GM19324 (cell line): ENCODE measurements at regions not wholly inside any gene's neighbourhood (a gene's known extent, or its start where the extent isn't known, plus 50 kb on each side); places are given as distances from the start of the nearest gene placed in this dataset.

ENCODE experiments used
- ATAC-seq: cut with Tn5 transposase; IDR thresholded peaks from one replicate; pipeline ENCODE4 v1.9.1; 2021; ENCODE audit warnings: mild to moderate bottlenecking, moderate library complexity; ENCODE audit not compliant: unreplicated experiment, low FRiP score

DNA sequence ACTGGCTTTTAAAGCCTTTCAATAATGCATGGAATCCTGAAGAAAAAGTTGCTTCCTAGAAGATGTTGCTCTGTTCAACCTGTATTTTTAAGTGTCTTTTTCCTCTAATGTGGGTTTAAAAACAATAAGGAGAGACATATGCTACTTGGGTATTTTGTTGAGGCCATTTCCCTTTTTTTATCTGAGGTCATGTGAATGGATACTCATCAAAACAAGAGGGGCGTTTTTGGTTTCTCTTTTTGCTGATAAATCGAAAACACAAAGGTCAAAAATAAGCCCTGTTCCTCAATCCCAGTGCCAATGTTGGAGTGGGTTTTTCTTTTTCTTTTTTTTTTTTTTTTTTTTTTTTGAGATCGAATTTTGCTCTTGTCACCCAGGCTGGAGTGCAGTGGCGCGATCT is 468.0 kb upstream of the RBFOX1 start:
- no peak for ATAC-seq

DNA sequence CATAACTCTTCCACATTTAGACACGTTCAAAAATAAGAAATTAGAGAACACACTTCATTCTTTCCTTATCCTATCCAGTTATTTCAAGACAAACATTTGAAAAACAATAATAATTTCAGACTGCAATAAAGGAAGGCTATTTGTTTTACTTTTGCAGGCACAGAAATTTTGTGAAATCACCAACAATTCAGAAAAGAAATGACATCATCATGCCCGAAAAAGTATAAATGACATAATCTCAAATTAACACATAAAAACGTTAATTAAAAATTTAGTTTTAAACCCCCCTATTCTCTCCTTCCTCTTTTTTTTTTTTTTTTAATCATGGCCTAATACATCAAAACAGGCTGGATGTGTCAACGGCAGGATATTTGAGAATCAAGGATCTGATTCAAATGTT is 468.4 kb upstream of the RBFOX1 start:
- ATAC-seq: no peak

DNA sequence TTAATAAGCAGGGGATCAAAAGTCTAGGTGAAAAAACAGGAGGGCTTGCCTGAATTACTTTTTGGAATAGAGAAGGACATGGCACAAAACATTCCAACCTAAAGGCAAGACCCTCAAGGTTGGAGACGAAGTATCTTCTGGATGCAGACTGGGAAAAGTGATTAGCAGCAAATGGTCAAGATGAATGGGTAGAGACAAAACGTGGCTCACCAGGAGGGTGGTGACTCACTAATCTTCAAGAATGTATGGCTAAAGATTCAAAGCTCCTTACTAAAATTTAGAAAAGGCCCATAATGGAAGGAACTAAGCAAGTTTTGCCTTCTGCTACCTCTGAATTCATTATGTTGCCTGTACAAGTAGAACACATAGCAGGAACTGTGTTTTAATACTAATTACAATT is 469.5 kb upstream of the RBFOX1 start:
- no peak for ATAC-seq

DNA sequence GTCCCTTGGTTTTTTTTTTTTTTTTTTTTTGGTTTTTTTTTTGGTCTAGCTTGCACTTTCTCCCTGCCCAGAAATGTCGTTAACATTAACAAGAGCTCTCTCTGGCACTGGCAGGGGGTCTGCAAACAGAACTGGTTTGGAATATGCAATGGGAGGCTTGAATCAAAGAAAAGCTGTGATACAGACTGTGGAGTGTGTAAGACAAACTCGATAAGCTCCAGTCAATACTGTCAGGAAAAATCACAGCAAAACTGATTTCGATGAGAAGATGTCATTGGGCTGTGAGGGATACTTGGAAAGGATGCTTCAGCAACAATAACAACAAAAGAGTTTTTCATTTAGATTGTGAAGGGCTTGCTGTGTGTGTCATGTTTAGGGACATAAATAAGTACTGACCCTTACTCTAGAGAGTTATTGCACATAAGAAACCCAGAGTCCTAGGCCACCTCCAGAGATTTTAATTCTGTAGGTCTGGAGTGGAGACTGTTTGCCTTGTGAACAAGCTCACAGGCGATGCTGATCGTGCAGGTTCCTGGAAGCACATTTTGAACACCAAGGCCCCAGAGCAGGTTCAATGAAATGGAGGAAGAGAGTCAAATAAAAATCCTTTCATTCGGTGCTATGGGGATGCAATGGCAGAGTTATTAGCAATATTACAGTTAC is 470.7 kb upstream of the RBFOX1 start:
- no peak for ATAC-seq

DNA sequence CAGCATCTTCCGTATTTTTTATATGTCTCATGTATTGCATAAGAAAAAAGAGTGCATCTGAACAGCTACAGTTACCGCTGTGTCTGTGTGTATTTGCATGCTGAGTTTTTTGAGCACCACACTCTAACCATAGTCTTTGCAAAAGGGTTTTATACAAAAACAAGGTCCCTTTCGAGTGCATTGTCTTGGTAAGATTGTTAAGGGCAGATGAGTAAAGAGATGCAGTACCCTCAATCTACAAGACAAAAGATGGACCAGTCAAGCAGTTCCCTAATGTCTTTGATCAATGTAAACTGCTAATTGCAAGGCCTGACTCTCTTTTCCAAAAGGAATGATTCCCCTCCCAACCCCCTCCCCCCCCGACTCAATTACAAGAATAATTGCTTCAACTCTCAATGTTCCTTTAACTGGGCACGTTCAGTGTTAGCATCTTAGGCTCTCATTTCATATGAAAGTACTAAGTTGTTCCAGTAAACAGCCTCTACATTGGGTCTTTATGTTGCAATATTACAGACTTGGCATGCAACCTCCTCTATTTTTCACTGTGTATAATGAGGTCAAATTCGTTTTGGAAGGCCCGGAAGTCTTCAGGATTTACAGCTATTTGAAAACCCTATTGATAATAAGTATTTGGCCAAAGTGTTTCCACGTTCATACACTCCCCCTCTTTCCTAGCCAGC is 471.4 kb upstream of the RBFOX1 start:
- no peak for ATAC-seq

- ATAC-seq: no peak
Observed at GRCh38 chr16:6857575-6857974, 475.1 kb upstream of the RBFOX1 start.

DNA sequence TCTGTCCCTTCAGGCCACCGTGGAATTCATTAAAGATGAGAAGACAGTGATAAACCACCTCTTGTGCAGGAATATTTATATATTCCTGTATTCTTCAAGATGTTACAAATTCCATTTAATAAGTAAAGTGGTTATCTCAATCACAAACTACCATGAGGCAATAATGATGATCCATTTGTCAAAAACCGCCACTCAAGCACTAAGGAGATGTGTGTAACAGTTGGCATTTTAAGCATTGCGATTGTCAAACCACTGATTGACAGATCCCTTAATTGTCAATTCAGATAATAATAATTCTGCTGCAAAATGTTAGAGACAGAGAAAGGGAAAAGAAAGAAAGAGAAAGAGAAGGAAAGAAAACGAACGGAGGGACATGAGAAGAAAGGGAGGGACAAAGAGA is 476.1 kb upstream of the RBFOX1 start:
- ATAC-seq: no peak

DNA sequence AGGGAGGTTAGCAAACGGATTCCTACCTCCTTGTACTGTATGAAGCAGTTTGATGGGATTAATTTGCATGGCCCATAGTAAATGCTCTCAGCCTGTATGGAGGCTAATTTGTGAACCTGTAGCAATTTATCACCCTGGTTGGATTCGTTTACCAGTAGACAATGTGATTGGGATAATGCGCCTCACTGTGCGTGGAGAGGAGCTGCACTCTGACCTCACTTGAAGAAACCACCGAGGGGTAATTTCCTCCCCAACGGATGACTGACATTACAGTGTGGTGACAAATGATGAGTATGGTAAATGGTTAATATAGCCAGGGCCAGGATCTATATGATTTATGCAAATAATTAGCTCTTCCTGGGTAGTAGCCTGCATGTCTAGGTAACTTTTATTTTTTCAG is 479.1 kb upstream of the RBFOX1 start:
- ATAC-seq: no peak

GRCh38 chr16:6852643-6853225 is 479.9 kb upstream of the RBFOX1 start:
- ATAC-seq: no peak

- ATAC-seq: no peak
Observed at GRCh38 chr16:6846452-6846851, 486.2 kb upstream of the RBFOX1 start.

- no peak for ATAC-seq
Observed at GRCh38 chr16:6841392-6841791, 491.3 kb upstream of the RBFOX1 start.

- ATAC-seq: no peak
Observed at GRCh38 chr16:6837722-6838121, 494.9 kb upstream of the RBFOX1 start.

DNA sequence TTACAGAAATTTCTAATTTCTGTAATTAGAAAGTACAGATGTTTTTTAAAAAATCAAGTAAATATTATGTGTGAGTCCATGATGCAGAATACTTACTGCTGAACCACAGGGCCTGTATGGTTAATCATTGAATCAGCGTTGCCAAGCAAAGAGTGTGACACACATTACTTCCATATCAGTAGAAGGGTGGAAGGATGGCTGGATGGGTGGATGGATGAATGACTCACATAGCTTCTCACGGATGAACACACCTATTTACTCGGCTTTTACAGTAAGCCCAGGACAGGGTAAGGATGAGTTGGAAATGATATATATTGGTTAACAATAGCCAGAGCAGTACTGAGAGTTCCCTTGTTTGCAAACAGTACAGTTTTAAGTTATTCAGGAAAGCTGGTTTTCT is 495.9 kb upstream of the RBFOX1 start:
- no peak for ATAC-seq

- ATAC-seq: no peak
Observed at GRCh38 chr16:6835941-6836340, 496.7 kb upstream of the RBFOX1 start.

- ATAC-seq: no peak
Observed at GRCh38 chr16:6835516-6835915, 497.1 kb upstream of the RBFOX1 start.

DNA sequence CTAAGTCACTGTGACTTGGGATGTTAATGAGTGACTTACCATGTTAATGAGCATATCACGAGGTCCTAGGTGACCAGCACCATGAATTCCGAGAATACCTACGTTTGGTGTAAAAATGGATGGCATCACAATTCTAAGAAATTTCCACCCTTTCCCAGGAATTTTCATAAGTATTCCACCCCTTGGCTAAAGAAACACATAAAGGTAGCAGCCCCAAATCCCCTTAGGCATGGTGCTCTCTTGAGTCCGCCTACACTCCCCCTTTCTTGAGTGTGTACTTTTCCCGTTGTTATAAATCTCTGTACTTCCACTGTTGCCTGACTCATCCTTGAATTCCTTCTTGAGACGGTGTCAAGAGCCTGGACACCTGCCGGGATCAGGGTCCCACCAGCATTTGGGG is 504.0 kb upstream of the RBFOX1 start:
- no peak for ATAC-seq

- ATAC-seq: no peak
Observed at GRCh38 chr16:6827931-6828330, 504.7 kb upstream of the RBFOX1 start.

GRCh38 chr16:6827267-6827666 is 505.4 kb upstream of the RBFOX1 start:
- ATAC-seq: no peak

- ATAC-seq: no peak
Observed at GRCh38 chr16:6822041-6822440, 510.6 kb upstream of the RBFOX1 start.

DNA sequence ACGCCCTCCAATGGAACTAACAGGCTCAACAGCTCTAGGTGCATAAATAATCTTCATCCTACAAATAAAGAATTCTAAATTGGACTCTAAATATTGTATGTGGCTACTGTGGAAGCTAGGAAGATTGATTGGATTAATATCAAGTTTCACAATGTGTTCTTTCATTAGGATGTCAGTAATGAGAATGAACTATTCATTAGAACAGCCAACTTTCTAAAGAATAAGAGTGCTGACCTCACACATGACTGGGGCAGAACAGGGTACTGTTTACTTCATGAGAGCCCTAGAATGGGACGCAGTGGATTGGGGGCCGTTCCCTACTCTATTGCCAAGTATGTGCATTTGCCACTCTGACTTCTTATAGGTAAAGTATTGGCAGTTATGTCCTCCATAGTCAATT is 528.2 kb upstream of the RBFOX1 start:
- no peak for ATAC-seq

DNA sequence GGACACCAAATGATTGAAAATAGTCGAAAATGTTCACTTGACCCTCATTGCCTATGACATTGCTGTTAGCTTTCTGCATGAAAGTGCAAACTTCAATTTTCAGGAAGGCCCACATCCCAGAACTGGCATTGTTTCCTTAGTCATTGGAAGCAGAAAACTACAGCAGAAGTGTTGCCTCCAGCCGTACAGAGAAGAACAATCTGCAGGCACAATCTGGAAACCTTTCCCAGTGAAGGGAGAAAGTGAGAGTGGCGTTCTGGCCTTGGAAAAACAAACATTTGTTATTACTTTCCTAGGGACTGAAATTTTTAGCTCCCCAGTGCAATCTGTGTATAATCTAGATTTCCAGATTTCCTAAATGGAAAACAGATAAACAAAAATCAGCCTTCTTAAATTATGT is 529.5 kb upstream of the RBFOX1 start:
- no peak for ATAC-seq

GRCh38 chr16:6797223-6797622 is 535.4 kb upstream of the RBFOX1 start:
- no peak for ATAC-seq
